Uterus (tissue), 3 donors: ENCODE measurements at regions not wholly inside any gene's neighbourhood (a gene's known extent, or its start where the extent isn't known, plus 50 kb on each side); places are given as distances from the start of the nearest gene placed in this dataset.

ENCODE experiments used
- DNase-seq, 2 donors: peaks; one replicate each; pipeline ENCODE4 v3.0.0-alpha.2; 2019 to 2020
- H3K27ac ChIP-seq, 2 donors: fragments of 200-600 bp; sonication (generic); 1 replicate in 1 of 2; 2 replicates in 1 of 2; pipeline ENCODE4 v1.5.1; 2016 to 2018
- H3K27me3 ChIP-seq, 2 donors: fragments of 200-600 bp; sonication (generic); one replicate each; pipeline ENCODE4 v1.5.1; 2018 to 2019; ENCODE audit warnings: control low read depth in 1 of 2
- H3K36me3 ChIP-seq, 2 donors: fragments of 200-600 bp; sonication (generic); one replicate each; pipeline ENCODE4 v1.5.1; 2019; ENCODE audit warnings: control low read depth in 1 of 2
- H3K4me1 ChIP-seq, 2 donors: fragments of 200-600 bp; sonication (generic); one replicate each; pipeline ENCODE4 v1.5.1; 2018 to 2019; ENCODE audit warnings: control low read depth in 1 of 2
- H3K4me3 ChIP-seq, 2 donors: fragments of 200-600 bp; sonication (generic); 1 replicate in 1 of 2; 2 replicates in 1 of 2; pipeline ENCODE4 v1.5.1; 2018 to 2019; ENCODE audit warnings: mild to moderate bottlenecking in 1 of 2
- H3K9me3 ChIP-seq, 2 donors: fragments of 200-600 bp; sonication (generic); one replicate each; pipeline ENCODE4 v1.5.1; 2019; ENCODE audit warnings: control low read depth in 1 of 2
- POLR2A ChIP-seq, 2 donors: fragments of 450-650 bp; IDR thresholded peaks; one replicate each; pipeline ENCODE4 v1.6.1; 2016; ENCODE audit warnings: antibody characterized with exemption in 2 of 2, mild to moderate bottlenecking in 1 of 2, moderate library complexity in 1 of 2
- intact Hi-C: fragments of 100-400 bp; cut with DNase I; formaldehyde crosslinking; loops from one replicate; pipeline ENCODE4 v1.15.1; 2023; ENCODE audit warnings: low total_unique reads
- TF ChIP-seq, protein P1 (sequence below), 4 experiments: fragments of 200-600 bp in 2 of 4; fragments of 450-650 bp in 2 of 4; sonication (generic) in 2 of 4; IDR thresholded peaks; one replicate each; pipeline ENCODE4 v1.5.1; 2016 to 2019; ENCODE audit warnings: antibody characterized with exemption in 4 of 4, mild to moderate bottlenecking in 2 of 4, moderate library complexity in 1 of 4
- donor health status: DM: yes; HTN: yes; CAD: no.

- Histone ChIP-seq H3K27ac (no peak overlapping the region), H3K4me3 (no peak overlapping the region)
Observed at GRCh38 chr5:86951761-86952160, 315.9 kb upstream of the RASA1 start.

GRCh38 chr5:86964889-86965288 lies 302.8 kb upstream of the RASA1 start:
- TF ChIP-seq, protein P1, sequence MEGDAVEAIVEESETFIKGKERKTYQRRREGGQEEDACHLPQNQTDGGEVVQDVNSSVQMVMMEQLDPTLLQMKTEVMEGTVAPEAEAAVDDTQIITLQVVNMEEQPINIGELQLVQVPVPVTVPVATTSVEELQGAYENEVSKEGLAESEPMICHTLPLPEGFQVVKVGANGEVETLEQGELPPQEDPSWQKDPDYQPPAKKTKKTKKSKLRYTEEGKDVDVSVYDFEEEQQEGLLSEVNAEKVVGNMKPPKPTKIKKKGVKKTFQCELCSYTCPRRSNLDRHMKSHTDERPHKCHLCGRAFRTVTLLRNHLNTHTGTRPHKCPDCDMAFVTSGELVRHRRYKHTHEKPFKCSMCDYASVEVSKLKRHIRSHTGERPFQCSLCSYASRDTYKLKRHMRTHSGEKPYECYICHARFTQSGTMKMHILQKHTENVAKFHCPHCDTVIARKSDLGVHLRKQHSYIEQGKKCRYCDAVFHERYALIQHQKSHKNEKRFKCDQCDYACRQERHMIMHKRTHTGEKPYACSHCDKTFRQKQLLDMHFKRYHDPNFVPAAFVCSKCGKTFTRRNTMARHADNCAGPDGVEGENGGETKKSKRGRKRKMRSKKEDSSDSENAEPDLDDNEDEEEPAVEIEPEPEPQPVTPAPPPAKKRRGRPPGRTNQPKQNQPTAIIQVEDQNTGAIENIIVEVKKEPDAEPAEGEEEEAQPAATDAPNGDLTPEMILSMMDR (IDR thresholded peaks at IDR 0.05): no peak
- TF ChIP-seq POLR2A (IDR thresholded peaks at IDR 0.05): no peak
- DNase-seq: no peak
- intact Hi-C loops: no loop called here
- Histone ChIP-seq H3K27me3 (no peaks in the 10 kb centered on the region), H3K4me1 (no peaks in the 10 kb centered on the region), H3K27ac (no peak overlapping the region), H3K9me3 (no peaks in the 10 kb centered on the region), H3K4me3 (no peak overlapping the region), H3K36me3 (no peaks in the 10 kb centered on the region)

More at GRCh38 chr5:86951761-86952160, 315.9 kb upstream of the RASA1 start:
- no peaks in the 10 kb centered on the region for H3K36me3 ChIP-seq
- H3K4me1 ChIP-seq: no peaks in the 10 kb centered on the region
- H3K27me3 ChIP-seq: no peaks in the 10 kb centered on the region
- H3K9me3 ChIP-seq: no peaks in the 10 kb centered on the region
- no peak for DNase-seq
- intact Hi-C loops: no loop called here
- TF ChIP-seq, protein P1 (IDR thresholded peaks at IDR 0.05): no peak
- no peak for TF ChIP-seq POLR2A (IDR thresholded peaks at IDR 0.05)

- H3K4me3 ChIP-seq: no peak overlapping the region
- H3K9me3 ChIP-seq: no peaks in the 10 kb centered on the region
- TF ChIP-seq POLR2A (IDR thresholded peaks at IDR 0.05): no peak
- TF ChIP-seq, protein P1 (IDR thresholded peaks at IDR 0.05): peak; percentile 9 to 38 (median 32)
- no peaks in the 10 kb centered on the region for H3K4me1 ChIP-seq
- no peaks in the 10 kb centered on the region for H3K36me3 ChIP-seq
- H3K27ac ChIP-seq: no peak overlapping the region
- DNase-seq: no peak
- H3K27me3 ChIP-seq: no peaks in the 10 kb centered on the region
- intact Hi-C loops: no loop called here
Observed at GRCh38 chr5:86968301-86968753, 299.4 kb upstream of the RASA1 start.

DNA sequence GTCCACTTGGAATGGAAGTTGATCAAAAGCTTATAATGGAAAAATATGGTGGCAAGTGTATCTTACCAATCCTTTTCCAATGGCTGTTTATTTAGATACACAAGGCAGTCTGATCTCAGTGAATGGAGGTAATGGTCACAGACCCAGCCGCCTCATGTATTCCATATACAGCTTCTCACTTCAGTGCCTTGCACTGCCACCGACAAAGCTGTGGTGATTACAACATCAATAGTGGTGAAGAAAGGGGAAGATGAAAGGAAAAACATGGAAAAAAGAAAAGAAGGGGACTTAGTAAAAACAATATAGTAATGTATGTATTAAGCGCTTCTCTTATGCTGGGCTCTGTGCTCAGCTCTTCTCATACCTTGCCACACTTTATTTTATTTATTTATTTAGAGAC lies 297.3 kb upstream of the RASA1 start:
- intact Hi-C loops: no loop called here
- Histone ChIP-seq H3K4me1 (no peaks in the 10 kb centered on the region), H3K36me3 (no peaks in the 10 kb centered on the region), H3K4me3 (no peak overlapping the region), H3K27ac (no peak overlapping the region), H3K27me3 (no peaks in the 10 kb centered on the region), H3K9me3 (no peaks in the 10 kb centered on the region)
- DNase-seq: no peak
- no peak for TF ChIP-seq POLR2A (IDR thresholded peaks at IDR 0.05)
- TF ChIP-seq, protein P1 (IDR thresholded peaks at IDR 0.05): no peak

DNA sequence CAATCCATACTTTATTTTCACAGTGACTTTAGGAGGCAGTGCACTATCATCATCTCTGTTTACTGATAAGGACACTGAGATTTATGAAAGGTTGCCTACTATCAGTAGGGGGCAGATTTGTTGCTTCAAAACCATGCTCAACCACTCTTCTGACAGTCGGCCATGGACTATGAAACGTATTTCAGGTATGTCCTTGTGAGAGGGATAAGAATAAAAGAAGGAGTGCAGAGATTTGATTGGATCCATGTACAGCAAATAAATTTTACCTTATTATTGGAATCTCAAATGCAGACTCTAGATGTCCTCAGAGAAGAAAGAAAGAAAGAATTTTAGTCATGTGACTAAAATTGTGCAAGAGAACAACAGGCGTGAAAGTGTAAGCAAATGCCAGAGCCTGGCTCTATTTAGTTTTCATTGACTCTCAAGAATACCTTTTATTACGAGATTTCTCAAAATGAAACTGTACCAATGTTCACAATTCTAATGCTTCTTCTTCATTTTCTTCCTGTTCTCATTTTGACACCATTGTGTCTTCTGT lies 296.6 kb upstream of the RASA1 start:
- no peak for DNase-seq
- intact Hi-C loops: no loop called here
- H3K4me3 ChIP-seq: no peak overlapping the region
- no peak overlapping the region for H3K27ac ChIP-seq
- no peaks in the 10 kb centered on the region for H3K4me1 ChIP-seq
- H3K9me3 ChIP-seq: no peaks in the 10 kb centered on the region
- H3K27me3 ChIP-seq: no peaks in the 10 kb centered on the region
- H3K36me3 ChIP-seq: no peaks in the 10 kb centered on the region
- TF ChIP-seq, protein P1 (IDR thresholded peaks at IDR 0.05): no peak
- no peak for TF ChIP-seq POLR2A (IDR thresholded peaks at IDR 0.05)
